HEK293 (cell line): ENCODE measurements at regions not wholly inside any gene's neighbourhood (a gene's known extent, or its start where the extent isn't known, plus 50 kb on each side); places are given as distances from the start of the nearest gene placed in this dataset.

Source experiments
- CTCF ChIA-PET: fragments of 350-600 bp; formaldehyde crosslinking; extraction: SDS; loops from one replicate; lab custom pipeline; 2021; ENCODE audit warnings: antibody characterized with exemption; lab: Yijun Ruan, JAX
- POLR2A ChIA-PET: fragments of 300-600 bp; formaldehyde crosslinking; extraction: SDS; loops from one replicate; lab custom pipeline; 2020; ENCODE audit warnings: antibody characterized with exemption, inconsistent platforms; lab: Yijun Ruan, JAX
- H3K27ac ChIP-seq: fragments of 200-500 bp; sonication (Bioruptor generic); 2 replicates; pipeline ENCODE4 v1.5.1; 2014; ENCODE audit warnings: low read depth, low read length, control low read depth, inconsistent platforms; ENCODE audit errors: extremely low read depth
- H3K36me3 ChIP-seq, 2 experiments: fragments of 200-500 bp in 1 of 2; sonication (Bioruptor generic) in 1 of 2; 1 replicate in 1 of 2; 2 replicates in 1 of 2; pipeline ENCODE4 v1.5.1; 2014 to 2017; ENCODE audit warnings: inconsistent platforms in 2 of 2, low read length in 2 of 2; ENCODE audit not compliant: control insufficient read depth in 2 of 2, insufficient read depth in 1 of 2
- H3K4me1 ChIP-seq: fragments of 200-500 bp; sonication (Bioruptor generic); 2 replicates; pipeline ENCODE4 v1.5.1; 2014; ENCODE audit warnings: mild to moderate bottlenecking, low read length, inconsistent platforms; ENCODE audit not compliant: control insufficient read depth, insufficient read depth
- H3K4me3 ChIP-seq: 2 replicates; pipeline ENCODE4 v1.5.1; 2011; ENCODE audit warnings: low read depth, mild to moderate bottlenecking, control low read depth, low read length, moderate library complexity
- H3K9me3 ChIP-seq: fragments of 200-500 bp; sonication (Bioruptor generic); 2 replicates; pipeline ENCODE4 v1.5.1; 2014; ENCODE audit warnings: low read depth, low read length, inconsistent platforms; ENCODE audit not compliant: control insufficient read depth, insufficient read depth
- KLF1 ChIP-seq: fragments of 450-650 bp; formaldehyde crosslinking; IDR thresholded peaks from 2 replicates; pipeline ENCODE4 v1.5.1; 2016; ENCODE audit warnings: missing biosample characterization, missing genetic modification characterization
- SETDB1 ChIP-seq: IDR thresholded peaks from one replicate; pipeline ENCODE4 v1.6.1; 2017; ENCODE audit warnings: mild to moderate bottlenecking, low read length, moderate library complexity, mixed read lengths; ENCODE audit not compliant: insufficient read length
- SP3 ChIP-seq: fragments of 450-650 bp; formaldehyde crosslinking; IDR thresholded peaks from 2 replicates; pipeline ENCODE4 v1.5.1; 2016; ENCODE audit warnings: missing biosample characterization, missing genetic modification characterization
- SP7 ChIP-seq: fragments of 450-650 bp; formaldehyde crosslinking; IDR thresholded peaks from 2 replicates; pipeline ENCODE4 v1.5.1; 2016; ENCODE audit warnings: missing biosample characterization, missing genetic modification characterization
- ZBTB11 ChIP-seq: fragments of 450-650 bp; formaldehyde crosslinking; conservative IDR thresholded peaks from 2 replicates; pipeline ENCODE4 v1.5.1; 2016; ENCODE audit warnings: low read depth, missing biosample characterization, missing genetic modification characterization
- ZBTB20 ChIP-seq: fragments of 450-650 bp; formaldehyde crosslinking; IDR thresholded peaks from 2 replicates; pipeline ENCODE4 v1.5.1; 2016; ENCODE audit warnings: missing biosample characterization, missing genetic modification characterization
- ZBTB21 ChIP-seq: fragments of 450-650 bp; formaldehyde crosslinking; IDR thresholded peaks from 2 replicates; pipeline ENCODE4 v1.5.1; 2017; ENCODE audit warnings: missing biosample characterization, missing genetic modification characterization
- ZEB2 ChIP-seq: fragments of 450-650 bp; formaldehyde crosslinking; IDR thresholded peaks from 2 replicates; pipeline ENCODE4 v1.5.1; 2016; ENCODE audit warnings: missing biosample characterization, missing genetic modification characterization
- ZNF157 ChIP-seq: fragments of 450-650 bp; formaldehyde crosslinking; IDR thresholded peaks from 2 replicates; pipeline ENCODE4 v1.5.1; 2016; ENCODE audit warnings: missing biosample characterization, missing genetic modification characterization
- ZNF175 ChIP-seq: fragments of 450-650 bp; formaldehyde crosslinking; IDR thresholded peaks from 2 replicates; pipeline ENCODE4 v1.5.1; 2016; ENCODE audit warnings: missing biosample characterization, missing genetic modification characterization
- ZNF221 ChIP-seq: fragments of 450-650 bp; formaldehyde crosslinking; IDR thresholded peaks from 2 replicates; pipeline ENCODE4 v1.5.1; 2017; ENCODE audit warnings: missing biosample characterization, missing genetic modification characterization, borderline replicate concordance
- ZNF341 ChIP-seq: fragments of 450-650 bp; formaldehyde crosslinking; IDR thresholded peaks from 2 replicates; pipeline ENCODE4; 2016; ENCODE audit warnings: low read depth, missing biosample characterization, missing genetic modification characterization
- ZNF501 ChIP-seq: fragments of 450-650 bp; formaldehyde crosslinking; IDR thresholded peaks from 2 replicates; pipeline ENCODE4 v1.5.1; 2016; ENCODE audit warnings: missing biosample characterization, missing genetic modification characterization
- ZNF510 ChIP-seq: fragments of 450-650 bp; formaldehyde crosslinking; IDR thresholded peaks from 2 replicates; pipeline ENCODE4 v1.5.1; 2018; ENCODE audit warnings: mild to moderate bottlenecking, missing genetic modification characterization, missing biosample characterization; ENCODE audit not compliant: insufficient replicate concordance
- ZNF514 ChIP-seq: fragments of 450-650 bp; formaldehyde crosslinking; IDR thresholded peaks from 2 replicates; pipeline ENCODE4 v1.5.1; 2016; ENCODE audit warnings: missing biosample characterization, missing genetic modification characterization
- ZNF560 ChIP-seq: fragments of 450-650 bp; formaldehyde crosslinking; IDR thresholded peaks from 2 replicates; pipeline ENCODE4 v1.5.1; 2017; ENCODE audit warnings: missing biosample characterization, missing genetic modification characterization, borderline replicate concordance
- ZNF610 ChIP-seq: fragments of 450-650 bp; formaldehyde crosslinking; IDR thresholded peaks from 2 replicates; pipeline ENCODE4 v1.5.1; 2016; ENCODE audit warnings: missing biosample characterization, missing genetic modification characterization, borderline replicate concordance
- ZNF624 ChIP-seq: fragments of 450-650 bp; formaldehyde crosslinking; IDR thresholded peaks from 2 replicates; pipeline ENCODE4 v1.5.1; 2017; ENCODE audit warnings: missing biosample characterization, missing genetic modification characterization
- ZNF776 ChIP-seq: fragments of 450-650 bp; formaldehyde crosslinking; IDR thresholded peaks from 2 replicates; pipeline ENCODE4 v1.5.0; 2017; ENCODE audit warnings: missing biosample characterization, missing genetic modification characterization, borderline replicate concordance
- TF ChIP-seq, protein P1 (sequence below): fragments of 450-650 bp; formaldehyde crosslinking; IDR thresholded peaks from 2 replicates; pipeline ENCODE4 v1.5.1; 2016; ENCODE audit warnings: missing biosample characterization, missing genetic modification characterization
- TF ChIP-seq, protein P2 (sequence below): fragments of 450-650 bp; formaldehyde crosslinking; IDR thresholded peaks from 2 replicates; pipeline ENCODE4 v1.5.1; 2016; ENCODE audit warnings: missing biosample characterization, missing genetic modification characterization
- TF ChIP-seq, protein P3 (sequence below): fragments of 450-650 bp; formaldehyde crosslinking; IDR thresholded peaks from 2 replicates; pipeline ENCODE4 v1.5.1; 2016; ENCODE audit warnings: missing biosample characterization, missing genetic modification characterization

- Histone ChIP-seq H3K4me3 (no peak overlapping the region), H3K9me3 (no peaks in the 10 kb centered on the region), H3K27ac (no peak overlapping the region), H3K4me1 (no peaks in the 10 kb centered on the region), H3K36me3 (no peaks in the 10 kb centered on the region)
- TF ChIP-seq ZBTB11 (tag by site-specific recombination): no peak
- TF ChIP-seq ZNF175 (tag by site-specific recombination): no peak
- no peak for TF ChIP-seq ZNF514
- TF ChIP-seq ZBTB21: no peak
- no peak for TF ChIP-seq ZNF341 (tag by site-specific recombination)
- no peak for TF ChIP-seq ZNF624 (tag by site-specific recombination)
- TF ChIP-seq ZNF510 (tag by site-specific recombination): no peak
- no peak for TF ChIP-seq ZNF157
- TF ChIP-seq ZNF501 (tag by site-specific recombination): no peak
- TF ChIP-seq, protein P1, sequence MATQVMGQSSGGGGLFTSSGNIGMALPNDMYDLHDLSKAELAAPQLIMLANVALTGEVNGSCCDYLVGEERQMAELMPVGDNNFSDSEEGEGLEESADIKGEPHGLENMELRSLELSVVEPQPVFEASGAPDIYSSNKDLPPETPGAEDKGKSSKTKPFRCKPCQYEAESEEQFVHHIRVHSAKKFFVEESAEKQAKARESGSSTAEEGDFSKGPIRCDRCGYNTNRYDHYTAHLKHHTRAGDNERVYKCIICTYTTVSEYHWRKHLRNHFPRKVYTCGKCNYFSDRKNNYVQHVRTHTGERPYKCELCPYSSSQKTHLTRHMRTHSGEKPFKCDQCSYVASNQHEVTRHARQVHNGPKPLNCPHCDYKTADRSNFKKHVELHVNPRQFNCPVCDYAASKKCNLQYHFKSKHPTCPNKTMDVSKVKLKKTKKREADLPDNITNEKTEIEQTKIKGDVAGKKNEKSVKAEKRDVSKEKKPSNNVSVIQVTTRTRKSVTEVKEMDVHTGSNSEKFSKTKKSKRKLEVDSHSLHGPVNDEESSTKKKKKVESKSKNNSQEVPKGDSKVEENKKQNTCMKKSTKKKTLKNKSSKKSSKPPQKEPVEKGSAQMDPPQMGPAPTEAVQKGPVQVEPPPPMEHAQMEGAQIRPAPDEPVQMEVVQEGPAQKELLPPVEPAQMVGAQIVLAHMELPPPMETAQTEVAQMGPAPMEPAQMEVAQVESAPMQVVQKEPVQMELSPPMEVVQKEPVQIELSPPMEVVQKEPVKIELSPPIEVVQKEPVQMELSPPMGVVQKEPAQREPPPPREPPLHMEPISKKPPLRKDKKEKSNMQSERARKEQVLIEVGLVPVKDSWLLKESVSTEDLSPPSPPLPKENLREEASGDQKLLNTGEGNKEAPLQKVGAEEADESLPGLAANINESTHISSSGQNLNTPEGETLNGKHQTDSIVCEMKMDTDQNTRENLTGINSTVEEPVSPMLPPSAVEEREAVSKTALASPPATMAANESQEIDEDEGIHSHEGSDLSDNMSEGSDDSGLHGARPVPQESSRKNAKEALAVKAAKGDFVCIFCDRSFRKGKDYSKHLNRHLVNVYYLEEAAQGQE (tag by site-specific recombination): no peak
- POLR2A ChIA-PET: no interaction called here
- CTCF ChIA-PET: no interaction called here
These were observed 239.0 kb downstream of the INHBA start for GRCh38 chr7:41463770-41464470.

DNA sequence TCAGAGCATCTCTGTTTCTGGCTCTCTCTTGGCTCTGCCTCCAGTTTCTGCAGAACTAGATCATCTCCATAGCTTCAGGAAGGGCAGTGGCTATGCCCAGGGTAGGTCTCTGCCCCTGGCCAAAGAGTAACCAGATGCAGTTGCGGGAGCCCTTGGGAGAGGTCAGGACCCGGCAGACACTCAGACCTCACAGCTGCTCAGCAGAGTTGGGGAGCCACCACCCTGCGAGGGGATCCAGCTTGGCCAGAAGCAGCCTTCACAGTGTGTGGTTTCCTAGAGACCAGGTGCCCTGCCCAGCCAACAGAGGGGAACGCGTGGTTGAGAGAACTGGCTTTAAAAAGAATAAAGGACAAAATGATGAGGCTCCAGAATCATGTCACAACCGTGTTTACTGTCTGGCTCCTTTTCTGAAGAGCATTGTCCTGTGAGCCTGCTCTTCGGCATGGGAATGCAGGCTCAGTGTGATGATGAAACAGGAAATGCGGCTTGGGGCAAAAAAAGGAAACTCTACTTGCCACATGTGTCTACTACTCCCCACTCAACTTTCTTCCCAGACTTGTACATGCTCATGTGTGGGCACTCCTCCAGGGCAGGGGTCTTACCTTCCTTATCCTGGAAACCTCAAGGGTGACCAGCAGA is 243.1 kb downstream of the INHBA start:
- Histone ChIP-seq H3K27ac (no peak overlapping the region), H3K4me3 (no peak overlapping the region), H3K36me3 (no peaks in the 10 kb centered on the region), H3K9me3 (no peaks in the 10 kb centered on the region), H3K4me1 (no peaks in the 10 kb centered on the region)
- ChIA-PET POLR2A (no interaction called here), CTCF (no interaction called here)
- no peak for TF ChIP-seq ZNF221 (tag by site-specific recombination)
- TF ChIP-seq, protein P2, sequence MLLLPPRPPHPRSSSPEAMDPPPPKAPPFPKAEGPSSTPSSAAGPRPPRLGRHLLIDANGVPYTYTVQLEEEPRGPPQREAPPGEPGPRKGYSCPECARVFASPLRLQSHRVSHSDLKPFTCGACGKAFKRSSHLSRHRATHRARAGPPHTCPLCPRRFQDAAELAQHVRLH (tag by site-specific recombination): no peak
- no peak for TF ChIP-seq ZEB2 (tag by site-specific recombination)

DNA sequence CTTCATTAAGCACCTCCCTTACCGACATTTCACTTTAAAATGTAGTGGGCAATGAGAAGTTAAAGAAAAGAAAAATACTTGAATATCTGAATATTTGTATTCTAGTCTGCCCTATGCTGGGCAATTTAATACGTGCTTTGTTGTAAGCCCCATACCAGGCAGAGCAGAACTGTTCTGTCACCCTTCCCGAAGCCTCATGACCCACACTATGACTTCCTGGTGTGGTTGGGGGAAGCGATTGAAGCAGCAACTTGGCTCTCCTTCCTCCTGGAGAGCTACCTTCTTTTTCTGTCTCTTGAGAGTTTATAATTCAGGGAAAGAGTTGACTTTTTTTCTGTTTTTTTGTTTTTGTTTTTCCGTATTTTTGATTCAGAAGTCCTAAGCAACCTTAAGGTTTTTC is 243.7 kb downstream of the INHBA start:
- POLR2A ChIA-PET: no interaction called here
- Histone ChIP-seq H3K9me3 (no peaks in the 10 kb centered on the region), H3K4me3 (no peak overlapping the region), H3K36me3 (no peaks in the 10 kb centered on the region), H3K4me1 (no peaks in the 10 kb centered on the region), H3K27ac (no peak overlapping the region)
- CTCF ChIA-PET: no interaction called here
- TF ChIP-seq SP3 (tag by site-specific recombination) (no peak), ZNF610 (tag by site-specific recombination) (no peak), KLF1 (tag by site-specific recombination) (no peak), SETDB1 (no peak), ZNF776 (tag by site-specific recombination) (no peak), ZBTB20 (tag by site-specific recombination) (no peak), ZNF560 (tag by site-specific recombination) (no peak), SP7 (no peak)
- TF ChIP-seq, protein P3, sequence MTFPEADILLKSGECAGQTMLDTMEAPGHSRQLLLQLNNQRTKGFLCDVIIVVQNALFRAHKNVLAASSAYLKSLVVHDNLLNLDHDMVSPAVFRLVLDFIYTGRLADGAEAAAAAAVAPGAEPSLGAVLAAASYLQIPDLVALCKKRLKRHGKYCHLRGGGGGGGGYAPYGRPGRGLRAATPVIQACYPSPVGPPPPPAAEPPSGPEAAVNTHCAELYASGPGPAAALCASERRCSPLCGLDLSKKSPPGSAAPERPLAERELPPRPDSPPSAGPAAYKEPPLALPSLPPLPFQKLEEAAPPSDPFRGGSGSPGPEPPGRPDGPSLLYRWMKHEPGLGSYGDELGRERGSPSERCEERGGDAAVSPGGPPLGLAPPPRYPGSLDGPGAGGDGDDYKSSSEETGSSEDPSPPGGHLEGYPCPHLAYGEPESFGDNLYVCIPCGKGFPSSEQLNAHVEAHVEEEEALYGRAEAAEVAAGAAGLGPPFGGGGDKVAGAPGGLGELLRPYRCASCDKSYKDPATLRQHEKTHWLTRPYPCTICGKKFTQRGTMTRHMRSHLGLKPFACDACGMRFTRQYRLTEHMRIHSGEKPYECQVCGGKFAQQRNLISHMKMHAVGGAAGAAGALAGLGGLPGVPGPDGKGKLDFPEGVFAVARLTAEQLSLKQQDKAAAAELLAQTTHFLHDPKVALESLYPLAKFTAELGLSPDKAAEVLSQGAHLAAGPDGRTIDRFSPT (tag by site-specific recombination): no peak
